Mucosa of stomach (tissue), 1 donor: ENCODE measurements at regions not wholly inside any gene's neighbourhood (a gene's known extent, or its start where the extent isn't known, plus 50 kb on each side); places are given as distances from the start of the nearest gene placed in this dataset.

Source experiments
- H3K27me3 ChIP-seq: one replicate; pipeline ENCODE4 v1.7.0; 2013; ENCODE audit warnings: mild to moderate bottlenecking, low read length; ENCODE audit not compliant: control insufficient read depth, insufficient read depth
- H3K36me3 ChIP-seq: one replicate; pipeline ENCODE4 v1.7.0; 2013; ENCODE audit warnings: low read length; ENCODE audit not compliant: control insufficient read depth, insufficient read depth
- H3K4me1 ChIP-seq: one replicate; pipeline ENCODE4 v1.7.0; 2013; ENCODE audit warnings: mild to moderate bottlenecking, low read length; ENCODE audit not compliant: control insufficient read depth, insufficient read depth
- H3K4me3 ChIP-seq: one replicate; pipeline ENCODE4 v1.7.0; 2013; ENCODE audit warnings: low read length
- H3K9ac ChIP-seq: one replicate; pipeline ENCODE4 v1.7.0; 2013; ENCODE audit warnings: mild to moderate bottlenecking, low read length, moderate library complexity
- H3K9me3 ChIP-seq: one replicate; pipeline ENCODE4 v1.7.0; 2013; ENCODE audit warnings: mild to moderate bottlenecking, low read length, moderate library complexity; ENCODE audit not compliant: control insufficient read depth
- donor health status: Pancreatic carcinoma.

DNA sequence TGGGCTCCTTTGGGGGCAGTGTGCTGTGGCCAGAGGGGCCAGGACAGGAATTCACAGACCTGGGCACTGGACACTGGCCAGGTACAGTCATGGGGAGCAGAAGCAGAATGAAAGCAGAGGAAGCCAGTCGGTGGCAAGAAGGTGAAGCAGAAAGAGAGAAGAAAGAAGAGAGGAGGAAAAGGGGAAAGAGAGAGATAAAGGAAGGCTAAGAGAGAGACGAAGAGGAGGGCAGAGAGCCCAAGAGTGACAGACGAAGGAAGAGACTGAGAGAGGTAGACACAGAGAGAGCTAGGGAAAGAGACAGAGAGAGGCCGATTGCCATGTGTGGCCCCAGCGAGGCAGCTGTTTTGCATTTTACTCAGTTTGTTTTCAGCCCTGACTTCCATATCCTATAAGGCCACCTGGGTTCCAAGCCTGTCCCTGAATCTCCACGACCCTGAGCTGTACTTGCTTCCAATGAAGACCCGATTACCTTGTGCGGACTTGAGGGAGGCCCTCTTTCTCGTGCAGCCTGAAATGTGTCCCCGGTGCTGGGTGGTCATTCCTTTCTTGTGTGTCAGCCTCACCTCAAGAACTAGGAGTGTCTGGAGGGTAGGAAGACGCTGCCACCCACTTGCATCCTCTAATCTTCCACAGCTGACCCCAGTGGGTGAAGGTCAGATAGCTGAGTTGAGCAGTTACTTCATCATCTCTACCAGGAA lies 73.9 kb downstream of the LSM3 start:
- H3K27me3 ChIP-seq = no peaks in the 10 kb centered on the region
- no peak overlapping the region for H3K9ac ChIP-seq
- H3K4me3 ChIP-seq = no peak overlapping the region
- no peaks in the 10 kb centered on the region for H3K9me3 ChIP-seq
- no peaks in the 10 kb centered on the region for H3K36me3 ChIP-seq
- H3K4me1 ChIP-seq = peaks cover 14% of the 10 kb centered on the region

DNA sequence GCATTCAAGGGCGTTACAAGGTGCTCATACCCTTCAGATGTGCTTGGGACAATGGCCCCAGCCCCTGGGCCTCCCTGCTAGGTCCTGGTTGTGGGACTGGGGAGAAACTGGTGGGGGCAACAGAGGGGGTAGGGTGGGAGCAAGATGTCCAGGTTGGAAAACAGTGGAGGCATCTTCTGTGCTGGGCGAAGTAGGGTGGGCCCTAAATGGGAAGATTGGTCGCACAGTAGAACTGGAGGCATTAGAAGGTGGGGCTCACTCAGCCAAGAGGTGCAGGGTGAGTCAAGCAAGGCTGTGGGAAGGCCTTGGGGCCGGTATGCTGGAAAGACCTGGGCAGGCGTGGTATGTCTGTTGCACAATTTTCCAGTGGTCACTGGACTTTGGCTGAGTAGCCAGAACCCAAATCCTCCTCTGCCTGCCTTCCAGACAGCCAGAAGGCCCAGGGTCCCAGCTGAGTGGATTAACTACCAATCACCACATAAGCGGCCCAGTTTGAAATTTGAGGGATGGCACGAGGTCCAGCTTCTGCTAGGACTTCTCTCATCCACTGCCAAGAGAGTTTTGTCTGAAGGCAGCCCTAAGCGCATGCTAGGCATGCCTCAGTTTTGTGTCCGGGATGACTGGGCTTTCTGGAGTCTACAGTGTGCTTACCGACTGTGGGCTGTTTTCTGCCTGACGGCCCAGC lies 74.5 kb downstream of the LSM3 start:
- H3K4me1 ChIP-seq = peaks cover 13% of the 10 kb centered on the region

DNA sequence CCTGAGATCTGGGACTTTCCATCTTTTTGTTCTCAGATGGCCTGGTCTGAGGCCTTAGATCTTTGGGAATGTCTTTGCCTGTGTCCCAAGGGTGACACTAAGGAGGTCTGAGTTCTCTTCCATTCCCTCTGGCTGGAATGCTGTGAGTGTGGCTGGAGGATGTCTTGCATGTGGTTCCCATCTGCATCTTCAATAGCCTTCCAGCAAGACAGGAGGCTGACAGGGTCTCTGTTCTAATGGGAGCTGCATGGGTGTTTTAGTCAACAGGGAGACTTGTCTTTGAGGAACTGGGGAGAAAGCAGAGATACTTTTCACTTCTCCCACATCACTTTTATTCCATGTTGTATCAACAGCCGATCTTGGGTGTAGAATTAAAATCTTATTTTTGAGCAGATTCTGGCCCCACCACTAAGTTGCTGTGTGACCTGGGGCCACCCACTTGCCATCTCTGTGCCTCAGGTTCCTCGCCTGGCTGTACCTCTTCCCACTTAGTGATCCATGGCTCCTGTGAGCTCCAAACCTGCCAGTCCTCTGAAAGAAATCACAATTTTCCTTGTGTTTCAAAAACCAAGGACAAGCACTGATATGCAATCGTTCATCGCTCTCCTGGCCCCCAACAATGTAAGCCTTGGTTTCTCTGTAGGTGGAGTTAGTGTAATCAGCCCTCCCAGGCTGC lies 75.2 kb downstream of the LSM3 start:
- no peaks in the 10 kb centered on the region for H3K27me3 ChIP-seq
- no peaks in the 10 kb centered on the region for H3K9me3 ChIP-seq
- no peak overlapping the region for H3K4me3 ChIP-seq
- H3K9ac ChIP-seq = no peak overlapping the region
- H3K36me3 ChIP-seq = no peaks in the 10 kb centered on the region
- peaks cover 8% of the 10 kb centered on the region for H3K4me1 ChIP-seq

More for the DNA sequence above, 74.5 kb downstream of the LSM3 start:
- H3K9ac ChIP-seq = no peak overlapping the region
- H3K27me3 ChIP-seq = no peaks in the 10 kb centered on the region
- no peak overlapping the region for H3K4me3 ChIP-seq
- no peaks in the 10 kb centered on the region for H3K36me3 ChIP-seq
- H3K9me3 ChIP-seq = no peaks in the 10 kb centered on the region

DNA sequence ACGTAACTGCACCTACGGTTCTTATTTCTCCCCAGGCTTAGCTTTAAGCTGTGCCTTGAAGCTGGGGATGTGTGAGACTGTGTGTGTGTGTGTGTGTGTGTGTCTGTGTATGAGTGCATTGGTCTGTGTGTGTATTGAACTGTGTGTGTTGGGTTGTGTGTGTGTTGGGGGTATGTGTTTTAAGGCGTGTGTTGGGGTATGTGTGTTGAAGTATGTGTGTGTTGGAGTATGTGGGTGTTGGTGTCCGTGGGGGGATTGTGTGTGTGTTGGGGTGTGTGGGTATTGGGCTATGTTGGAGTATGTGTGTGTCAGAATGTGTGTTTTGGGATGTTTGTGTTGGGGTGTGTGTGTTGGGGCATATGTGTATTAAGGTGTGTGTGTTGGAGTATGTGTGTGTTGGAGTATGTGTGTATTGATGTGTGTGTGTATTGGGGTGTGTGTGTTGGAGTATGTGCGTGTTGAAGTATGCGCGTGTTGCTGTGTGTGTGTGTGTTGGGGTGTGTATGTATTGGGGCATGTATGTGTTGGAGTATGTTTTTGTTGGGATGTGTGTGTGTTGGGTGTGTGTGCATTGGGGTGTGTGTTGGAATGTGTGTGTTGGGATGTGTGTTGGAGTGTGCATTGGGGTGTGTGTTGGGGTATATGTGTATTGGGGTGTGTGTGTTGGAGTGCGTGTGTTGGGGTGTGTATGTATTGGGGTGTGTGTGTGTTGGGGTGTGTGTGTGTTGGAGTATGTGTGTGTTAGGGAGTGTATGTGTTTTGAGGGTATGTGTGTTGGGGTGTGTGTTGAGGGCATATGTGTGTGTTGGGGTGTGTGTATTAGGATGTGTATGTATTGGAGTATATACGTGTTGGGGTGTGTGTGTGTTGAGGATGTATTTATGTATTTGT lies 76.4 kb downstream of the LSM3 start:
- H3K4me3 ChIP-seq = no peak overlapping the region
- no peak overlapping the region for H3K9ac ChIP-seq
- peaks cover 8% of the 10 kb centered on the region for H3K4me1 ChIP-seq
- H3K36me3 ChIP-seq = no peaks in the 10 kb centered on the region
- no peaks in the 10 kb centered on the region for H3K9me3 ChIP-seq
- no peaks in the 10 kb centered on the region for H3K27me3 ChIP-seq

DNA sequence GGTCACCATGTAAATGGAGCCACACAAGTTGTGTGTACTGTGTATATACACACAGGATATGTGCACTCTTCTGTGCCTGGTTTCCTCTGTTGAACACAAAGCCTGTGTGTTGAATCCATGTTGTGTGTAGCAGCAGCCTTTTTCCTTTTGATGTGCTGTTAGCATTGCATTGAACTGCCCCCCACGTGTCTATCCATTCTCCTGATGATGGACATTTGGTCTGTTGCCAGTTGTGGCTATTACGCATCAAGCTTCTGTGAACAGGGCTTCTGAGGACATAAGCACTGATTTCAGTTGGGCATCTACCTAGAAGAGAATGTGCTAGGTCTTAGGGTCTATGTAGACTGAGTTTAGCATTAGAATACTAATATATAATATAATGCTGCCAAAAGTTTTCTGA lies 77.4 kb downstream of the LSM3 start:
- no peak overlapping the region for H3K4me3 ChIP-seq
- H3K9me3 ChIP-seq = no peaks in the 10 kb centered on the region
- peaks cover 8% of the 10 kb centered on the region for H3K4me1 ChIP-seq
- H3K36me3 ChIP-seq = no peaks in the 10 kb centered on the region
- H3K9ac ChIP-seq = no peak overlapping the region
- no peaks in the 10 kb centered on the region for H3K27me3 ChIP-seq

DNA sequence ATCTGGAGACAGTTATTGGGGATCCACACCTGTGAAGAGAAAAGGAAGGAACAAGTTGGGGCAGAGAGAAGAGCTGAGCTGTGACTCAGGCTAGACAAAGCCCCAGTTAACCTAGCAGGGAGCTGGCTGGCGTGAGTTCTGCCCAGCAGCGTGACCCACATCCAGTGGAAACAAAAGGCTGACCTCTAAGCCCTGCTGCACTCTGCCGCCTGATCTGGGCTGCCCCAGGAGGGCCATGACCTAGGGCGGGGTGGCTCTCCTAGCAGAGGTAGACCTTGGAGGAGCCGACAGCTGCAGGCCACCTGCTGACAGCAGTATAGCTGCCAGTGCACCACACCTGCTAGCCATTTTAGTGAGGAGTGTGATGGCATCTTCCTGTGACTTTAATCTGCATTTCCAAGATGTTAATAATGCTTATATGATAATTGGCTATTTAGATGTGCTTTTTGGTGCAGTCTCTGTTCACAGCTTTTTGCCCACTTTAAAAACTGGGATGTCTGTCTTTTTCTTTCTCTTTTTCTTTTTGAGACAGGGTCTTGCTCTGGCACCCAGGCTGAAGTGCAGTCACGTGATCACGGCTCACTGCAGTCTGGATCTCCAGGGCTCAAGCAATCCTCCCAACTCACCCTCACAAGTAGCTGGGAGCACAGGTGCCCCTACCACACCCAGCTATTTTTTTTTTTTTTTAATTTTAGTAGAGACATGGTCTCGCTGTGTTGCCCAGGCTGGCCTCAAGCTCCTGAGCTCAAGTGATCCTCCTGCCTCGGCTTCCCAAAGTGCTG lies 78.1 kb downstream of the LSM3 start:
- no peak overlapping the region for H3K9ac ChIP-seq
- peaks cover 14% of the 10 kb centered on the region for H3K4me1 ChIP-seq
- H3K36me3 ChIP-seq = no peaks in the 10 kb centered on the region
- no peaks in the 10 kb centered on the region for H3K9me3 ChIP-seq
- no peak overlapping the region for H3K4me3 ChIP-seq
- H3K27me3 ChIP-seq = no peaks in the 10 kb centered on the region

DNA sequence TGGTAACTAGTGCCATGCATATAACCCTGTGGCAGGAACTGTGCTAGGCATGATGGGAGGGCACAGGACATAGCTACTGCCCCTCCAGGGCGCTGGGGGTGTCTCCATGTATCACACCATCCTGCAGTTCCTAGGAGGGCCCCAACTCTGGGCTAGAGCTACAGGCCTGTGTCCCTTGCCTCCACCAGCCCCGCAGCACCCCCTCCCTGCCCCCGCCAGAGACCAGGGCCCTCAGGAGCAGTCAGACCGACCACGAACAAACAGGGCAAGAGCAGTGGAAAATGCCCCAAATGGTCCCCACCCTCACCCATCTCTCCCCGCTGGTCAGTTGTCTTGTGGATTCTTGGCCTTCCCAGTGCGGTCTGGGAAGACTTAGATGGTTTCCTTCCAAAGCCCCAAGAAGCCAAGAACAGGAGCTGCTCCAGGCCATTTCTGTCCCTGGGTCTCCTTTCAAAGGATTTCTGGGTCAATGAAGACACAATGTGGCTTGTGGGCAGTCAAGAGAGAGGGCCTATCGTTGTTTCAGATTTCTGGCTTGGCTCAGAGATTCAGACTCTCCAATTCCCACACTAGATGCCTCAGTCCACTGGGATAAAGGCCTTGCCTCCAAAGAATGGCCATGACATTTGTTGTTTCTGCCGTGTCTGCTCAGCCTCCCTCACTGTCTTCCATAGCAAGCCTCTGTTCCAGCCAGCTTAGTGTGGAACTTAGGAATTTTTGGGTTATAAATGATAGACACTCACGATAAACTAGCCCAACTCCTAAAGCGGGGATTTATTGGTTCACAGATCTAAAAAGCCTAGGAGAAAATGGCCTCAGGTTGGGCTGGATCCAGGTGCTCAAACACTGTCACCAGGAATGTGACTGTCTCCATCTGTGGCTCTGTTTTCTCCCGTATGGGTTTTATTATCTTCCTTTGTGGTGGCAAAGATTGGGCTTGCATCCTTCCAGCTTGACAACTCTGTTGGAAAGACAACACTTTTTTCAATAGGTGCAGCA lies 80.6 kb downstream of the LSM3 start:
- H3K27me3 ChIP-seq = no peaks in the 10 kb centered on the region

DNA sequence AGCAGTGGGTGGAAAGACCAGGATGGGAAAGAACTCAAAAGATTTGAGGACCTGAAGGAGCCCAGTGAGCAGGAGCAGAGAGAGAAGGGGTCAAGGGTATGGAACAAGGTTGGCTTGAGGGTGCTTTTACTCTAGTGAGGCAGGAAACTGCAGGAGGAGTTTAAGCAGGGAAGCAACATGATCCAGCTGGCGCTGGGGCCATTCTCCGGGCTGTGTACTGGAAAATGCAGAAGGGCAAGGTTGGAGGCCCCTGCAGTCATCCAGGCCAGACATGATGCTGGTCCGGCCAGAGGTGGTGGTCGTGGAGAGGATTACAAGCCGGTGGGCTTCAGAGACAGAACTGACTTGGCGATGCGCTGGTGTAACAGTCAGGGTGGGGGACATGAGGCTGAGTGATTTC lies 81.8 kb downstream of the LSM3 start:
- peaks cover 29% of the 10 kb centered on the region for H3K4me1 ChIP-seq
- H3K9ac ChIP-seq = no peak overlapping the region
- no peaks in the 10 kb centered on the region for H3K27me3 ChIP-seq
- H3K36me3 ChIP-seq = no peaks in the 10 kb centered on the region
- no peaks in the 10 kb centered on the region for H3K9me3 ChIP-seq
- H3K4me3 ChIP-seq = no peak overlapping the region

More for the DNA sequence above, 80.6 kb downstream of the LSM3 start:
- Histone ChIP-seq H3K9me3 (no peaks in the 10 kb centered on the region), H3K4me3 (no peak overlapping the region), H3K4me1 (peaks cover 20% of the 10 kb centered on the region), H3K36me3 (no peaks in the 10 kb centered on the region), H3K9ac (no peak overlapping the region)

DNA sequence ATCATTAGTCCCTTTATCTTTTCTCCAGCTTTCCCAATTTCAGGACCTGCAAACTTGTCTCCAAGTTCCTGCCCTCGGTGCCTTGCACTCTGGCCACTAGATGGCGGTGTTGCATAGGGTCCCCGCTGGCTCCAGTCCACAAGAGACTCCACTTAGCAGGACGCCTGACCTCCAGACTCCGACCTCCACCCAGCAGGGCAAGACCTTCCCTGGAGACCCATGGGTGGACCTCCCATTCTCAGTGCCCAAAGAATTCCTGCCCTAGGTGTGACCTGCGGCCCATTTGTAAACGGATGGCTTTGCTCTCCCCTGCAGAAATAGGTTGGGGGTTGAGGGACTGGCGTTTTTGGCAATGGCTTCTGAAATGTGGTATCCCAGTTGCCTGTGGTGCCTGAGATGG lies 82.6 kb downstream of the LSM3 start:
- Histone ChIP-seq H3K36me3 (no peaks in the 10 kb centered on the region), H3K9me3 (no peaks in the 10 kb centered on the region), H3K9ac (no peak overlapping the region), H3K4me3 (no peak overlapping the region), H3K27me3 (no peaks in the 10 kb centered on the region), H3K4me1 (peaks cover 33% of the 10 kb centered on the region)

DNA sequence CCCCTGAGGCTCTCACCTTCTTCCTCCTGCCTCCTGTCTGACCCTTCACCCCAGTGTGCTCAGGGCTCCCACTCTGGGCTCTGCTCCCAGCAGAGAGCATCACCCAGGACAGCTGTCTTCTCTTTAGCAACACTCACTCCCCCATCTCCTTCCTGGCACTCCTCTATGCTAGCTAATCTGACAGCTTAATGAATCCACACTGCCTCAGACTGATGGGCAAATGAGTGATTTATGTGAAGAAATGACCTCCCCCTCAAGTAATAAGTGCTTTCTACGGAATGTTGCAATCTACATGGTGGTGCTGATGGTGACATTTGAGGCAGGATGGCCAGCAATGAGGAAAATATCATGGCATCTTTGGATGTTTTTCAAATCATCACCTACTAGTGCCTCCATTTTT lies 83.6 kb downstream of the LSM3 start:
- H3K4me1 ChIP-seq = peaks cover 32% of the 10 kb centered on the region
- no peaks in the 10 kb centered on the region for H3K36me3 ChIP-seq
- no peak overlapping the region for H3K9ac ChIP-seq

More for the DNA sequence above, 83.6 kb downstream of the LSM3 start:
- Histone ChIP-seq H3K9me3 (no peaks in the 10 kb centered on the region), H3K4me3 (no peak overlapping the region), H3K27me3 (no peaks in the 10 kb centered on the region)
